GM12878 (cell line): ENCODE measurements at regions not wholly inside any gene's neighbourhood (a gene's known extent, or its start where the extent isn't known, plus 50 kb on each side); places are given as distances from the start of the nearest gene placed in this dataset.

Experiments
- ATAC-seq: fragments of 200-7000 bp; cut with Tn5 transposase; 3 replicates; pipeline ENCODE4 v1.9.1; 2020; ENCODE audit warnings: mild to moderate bottlenecking, moderate library complexity
- BruUV-seq: library from RNA; stranded (reverse); fragments of 400-500 nt; replicated peaks from 2 replicates; lab custom pipeline; 2021; lab: Mats Ljungman, UMichigan
- CTCF ChIA-PET: fragments of 300-600 bp; sonication (Branson Sonifier 250); formaldehyde crosslinking; extraction: SDS; loops from one replicate; lab custom pipeline; 2021; ENCODE audit warnings: inconsistent platforms; lab: Yijun Ruan, JAX
- POLR2A ChIA-PET: fragments of 350-600 bp; formaldehyde crosslinking; extraction: SDS; loops from one replicate; lab custom pipeline; 2021; ENCODE audit warnings: inconsistent platforms; lab: Charles Lee
- RAD21 ChIA-PET: fragments of 300-600 bp; sonication (Branson Sonifier 250); formaldehyde crosslinking; loops from one replicate; lab custom pipeline; 2023; ENCODE audit warnings: antibody characterized with exemption; ENCODE audit not compliant: unreplicated experiment; lab: Charles Lee
- SMC1A ChIA-PET: fragments of 300-600 bp; sonication (Branson Sonifier 250); formaldehyde crosslinking; loops from one replicate; lab custom pipeline; 2023; ENCODE audit not compliant: unreplicated experiment, uncharacterized antibody; lab: Charles Lee
- DNase-seq: peaks from one replicate; pipeline ENCODE4 v3.0.0-alpha.2; 2011; ENCODE audit warnings: low read depth, low spot score
- FAIRE-seq: peaks from 3 replicates; lab custom pipeline; 2011; peaks lifted over from hg19 to GRCh38; lab: Jason Lieb, UNC
- H2AFZ ChIP-seq: 2 replicates; pipeline ENCODE4 v1.6.0; 2011; ENCODE audit warnings: low read depth, low read length, control low read depth; ENCODE audit not compliant: control insufficient read depth
- H3K27ac ChIP-seq: 2 replicates; pipeline ENCODE4 v1.5.1; 2011; ENCODE audit warnings: control low read depth; ENCODE audit not compliant: control insufficient read depth, insufficient read depth
- H3K27me3 ChIP-seq, 2 experiments: replicated peaks in 1 of 2; 2 replicates each; pipeline versions ENCODE4 v1.6.0 to v1.6.1; 2011; ENCODE audit warnings: low read length in 1 of 2; ENCODE audit not compliant: control insufficient read depth in 2 of 2, insufficient read depth in 2 of 2
- H3K36me3 ChIP-seq, 2 experiments: 2 replicates each; pipeline ENCODE4 v1.5.1; 2011; ENCODE audit warnings: low read length in 1 of 2; ENCODE audit not compliant: control insufficient read depth in 2 of 2, insufficient read depth in 2 of 2
- H3K4me1 ChIP-seq: 2 replicates; pipeline ENCODE4 v1.6.1; 2011; ENCODE audit warnings: mild to moderate bottlenecking, low read length, moderate library complexity, mixed read lengths; ENCODE audit not compliant: control insufficient read depth, insufficient read depth
- H3K4me2 ChIP-seq: 2 replicates; pipeline ENCODE4 v1.6.0; 2011; ENCODE audit warnings: control low read depth; ENCODE audit not compliant: control insufficient read depth, insufficient read depth
- H3K4me3 ChIP-seq: fragments of 200-600 bp; sonication (generic); 2 replicates; pipeline ENCODE4 v1.5.1; 2016
- H3K79me2 ChIP-seq: 2 replicates; pipeline ENCODE4 v1.6.0; 2011; ENCODE audit warnings: low read length; ENCODE audit not compliant: control insufficient read depth, insufficient read depth
- H3K9ac ChIP-seq: 2 replicates; pipeline ENCODE4 v1.8.0; 2011; ENCODE audit warnings: low read length, control low read depth, mixed read lengths; ENCODE audit not compliant: control insufficient read depth, insufficient read depth
- H3K9me3 ChIP-seq: replicated peaks from 3 replicates; pipeline ENCODE4 v1.5.1; 2011; ENCODE audit warnings: mild to moderate bottlenecking, low read length; ENCODE audit not compliant: control insufficient read depth, insufficient read depth
- H4K20me1 ChIP-seq: 2 replicates; pipeline ENCODE4 v1.6.0; 2011; ENCODE audit not compliant: control insufficient read depth, insufficient read depth
- MEF2A ChIP-seq: IDR thresholded peaks from 2 replicates; pipeline ENCODE4 v1.6.1; 2011; ENCODE audit warnings: low read depth, mild to moderate bottlenecking, low read length, moderate library complexity; ENCODE audit not compliant: insufficient read depth
- RAD21 ChIP-seq: IDR thresholded peaks from 2 replicates; pipeline ENCODE4 v1.6.1; 2011; ENCODE audit warnings: mild to moderate bottlenecking, low read depth, low read length, moderate library complexity; ENCODE audit not compliant: insufficient read depth
- SMC3 ChIP-seq: IDR thresholded peaks from 2 replicates; pipeline ENCODE4 v1.6.1; 2011; ENCODE audit warnings: low read length, improper control_type of control experiment, borderline replicate concordance
- ZNF592 ChIP-seq: fragments of 450-650 bp; IDR thresholded peaks from 2 replicates; pipeline ENCODE4 v1.6.1; 2017; ENCODE audit warnings: mild to moderate bottlenecking, moderate library complexity
- WGBS: methylation state at CpG from one replicate; pipeline ENCODE4 v1.1.6; 2016; ENCODE audit warnings: low lambda C conversion rate; ENCODE audit not compliant: insufficient replicate concordance, insufficient coverage; ENCODE audit errors: missing lambda C conversion rate; 5-methylcytosine and 5-hydroxymethylcytosine counted together
- in situ Hi-C: fragments of 300-500 bp; cut with MboI; formaldehyde crosslinking; loops from 9 replicates; pipeline ENCODE4 v1.14.3; 2018; ENCODE audit warnings: mixed read lengths
- intact Hi-C: fragments of 100-400 bp; cut with micrococcal nuclease; formaldehyde crosslinking; loops from one replicate; pipeline ENCODE4 v1.14.2; 2022; ENCODE audit not compliant: unreplicated experiment
- TF ChIP-seq, protein P1 (sequence below): fragments of 450-650 bp; IDR thresholded peaks from 2 replicates; pipeline ENCODE4 v1.6.1; 2017; ENCODE audit warnings: mild to moderate bottlenecking, low read depth, inconsistent platforms; ENCODE audit not compliant: poor library complexity, severe bottlenecking
- TF ChIP-seq, protein P2 (sequence below), 3 experiments: IDR thresholded peaks in 2 of 3; conservative IDR thresholded peaks in 1 of 3; 2 replicates each; pipeline ENCODE4 v1.5.1; 2011; ENCODE audit warnings: low read depth in 3 of 3, low read length in 3 of 3, mild to moderate bottlenecking in 3 of 3, control low read depth in 2 of 3, moderate library complexity in 2 of 3, inconsistent platforms in 1 of 3, mixed read lengths in 1 of 3; ENCODE audit not compliant: control insufficient read depth in 2 of 3, insufficient read depth in 1 of 3; ENCODE audit errors: extremely low read depth in 1 of 3

DNA sequence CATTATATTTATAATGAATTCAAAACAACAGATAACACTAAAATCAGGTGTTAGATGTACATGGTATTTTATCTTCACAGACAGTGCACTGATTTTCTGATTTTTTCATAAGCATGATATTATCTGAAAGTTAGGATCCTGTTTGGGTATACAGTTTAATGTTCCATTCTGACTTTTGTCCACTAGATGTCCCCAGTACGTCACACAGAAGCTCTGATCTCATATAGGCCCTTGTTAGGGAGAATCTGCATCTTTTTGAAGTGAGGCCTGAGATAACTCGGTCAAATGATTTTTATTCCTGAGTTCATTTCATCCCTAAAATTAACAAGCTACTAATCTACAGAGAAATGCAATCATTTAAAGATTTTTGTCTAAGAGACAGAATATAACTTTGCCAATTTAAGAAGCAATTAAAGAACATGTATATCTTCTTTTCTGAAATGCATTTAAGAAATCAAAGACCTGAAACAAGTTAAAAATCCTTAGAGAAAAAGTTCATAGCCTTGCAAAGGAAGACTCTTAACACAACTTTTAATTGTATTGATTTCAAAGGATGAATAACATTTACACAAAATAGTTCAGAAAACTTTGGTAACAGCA, 72.0 kb upstream of the TES start:
- Histone ChIP-seq H4K20me1 (no peaks in the 10 kb centered on the region), H2AFZ (no peak overlapping the region), H3K27ac (no peak overlapping the region), H3K9ac (no peak overlapping the region), H3K4me1 (no peaks in the 10 kb centered on the region)
- CTCF ChIA-PET, result interaction anchor here (0.6 to 8.3 kb wide), 32 partner anchors 10 to 673 kb away, joined by 3 to 72 read pairs (median 4); no protein-coding TSS in a partner anchor
- ATAC-seq, result peak; percentile 99
- TF ChIP-seq SMC3, result peak; percentile 69; the same call in 1 of the 2 replicates
- no peak for TF ChIP-seq MEF2A
- TF ChIP-seq, protein P1, sequence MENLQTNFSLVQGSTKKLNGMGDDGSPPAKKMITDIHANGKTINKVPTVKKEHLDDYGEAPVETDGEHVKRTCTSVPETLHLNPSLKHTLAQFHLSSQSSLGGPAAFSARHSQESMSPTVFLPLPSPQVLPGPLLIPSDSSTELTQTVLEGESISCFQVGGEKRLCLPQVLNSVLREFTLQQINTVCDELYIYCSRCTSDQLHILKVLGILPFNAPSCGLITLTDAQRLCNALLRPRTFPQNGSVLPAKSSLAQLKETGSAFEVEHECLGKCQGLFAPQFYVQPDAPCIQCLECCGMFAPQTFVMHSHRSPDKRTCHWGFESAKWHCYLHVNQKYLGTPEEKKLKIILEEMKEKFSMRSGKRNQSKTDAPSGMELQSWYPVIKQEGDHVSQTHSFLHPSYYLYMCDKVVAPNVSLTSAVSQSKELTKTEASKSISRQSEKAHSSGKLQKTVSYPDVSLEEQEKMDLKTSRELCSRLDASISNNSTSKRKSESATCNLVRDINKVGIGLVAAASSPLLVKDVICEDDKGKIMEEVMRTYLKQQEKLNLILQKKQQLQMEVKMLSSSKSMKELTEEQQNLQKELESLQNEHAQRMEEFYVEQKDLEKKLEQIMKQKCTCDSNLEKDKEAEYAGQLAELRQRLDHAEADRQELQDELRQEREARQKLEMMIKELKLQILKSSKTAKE, result peak; percentile 39
- TF ChIP-seq ZNF592, result 0 out of 2 replicates have a peak, but pooled peaks have one; percentile 42
- TF ChIP-seq, protein P2, sequence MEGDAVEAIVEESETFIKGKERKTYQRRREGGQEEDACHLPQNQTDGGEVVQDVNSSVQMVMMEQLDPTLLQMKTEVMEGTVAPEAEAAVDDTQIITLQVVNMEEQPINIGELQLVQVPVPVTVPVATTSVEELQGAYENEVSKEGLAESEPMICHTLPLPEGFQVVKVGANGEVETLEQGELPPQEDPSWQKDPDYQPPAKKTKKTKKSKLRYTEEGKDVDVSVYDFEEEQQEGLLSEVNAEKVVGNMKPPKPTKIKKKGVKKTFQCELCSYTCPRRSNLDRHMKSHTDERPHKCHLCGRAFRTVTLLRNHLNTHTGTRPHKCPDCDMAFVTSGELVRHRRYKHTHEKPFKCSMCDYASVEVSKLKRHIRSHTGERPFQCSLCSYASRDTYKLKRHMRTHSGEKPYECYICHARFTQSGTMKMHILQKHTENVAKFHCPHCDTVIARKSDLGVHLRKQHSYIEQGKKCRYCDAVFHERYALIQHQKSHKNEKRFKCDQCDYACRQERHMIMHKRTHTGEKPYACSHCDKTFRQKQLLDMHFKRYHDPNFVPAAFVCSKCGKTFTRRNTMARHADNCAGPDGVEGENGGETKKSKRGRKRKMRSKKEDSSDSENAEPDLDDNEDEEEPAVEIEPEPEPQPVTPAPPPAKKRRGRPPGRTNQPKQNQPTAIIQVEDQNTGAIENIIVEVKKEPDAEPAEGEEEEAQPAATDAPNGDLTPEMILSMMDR (IDR thresholded peaks at IDR 0.05 in 2 of 3, conservative IDR thresholded peaks at IDR 0.05 in 1 of 3; ENCODE audit: control insufficient read depth in 2 of 3, extremely low read depth in 1 of 3, insufficient read depth in 1 of 3, low read depth in 3 of 3, low read length in 3 of 3), result peak; percentile 65 to 83 (median 71)
- peak; percentile 99 for TF ChIP-seq RAD21
- TF ChIP-seq, all 136 proteins: peak for 5
- Histone ChIP-seq H3K27me3 (no peaks in the 10 kb centered on the region), H3K9me3 (no peaks in the 10 kb centered on the region), H3K4me2 (no peak overlapping the region), H3K79me2 (no peaks in the 10 kb centered on the region), H3K4me3 (no peak overlapping the region), H3K36me3 (no peaks in the 10 kb centered on the region)
- no peak for DNase-seq
- WGBS, result 0% methylated on average over 2 of the region's 2 CpGs
- FAIRE-seq, result no peak
- SMC1A ChIA-PET, result interaction anchor here (0.7 to 2.9 kb wide), 16 partner anchors 12 to 1397 kb away, joined by 3 to 13 read pairs (median 4); no protein-coding TSS in a partner anchor
- no TSS peak for BruUV-seq
- intact Hi-C loops, result loop anchor here (1.0 to 10.0 kb wide), 3 partner anchors 34 to 446 kb away; no protein-coding TSS in a partner anchor
- in situ Hi-C loops, result loop anchor here (5.0 kb wide), 1 partner anchor 99 kb away; no protein-coding TSS in a partner anchor
- POLR2A ChIA-PET, result no interaction called here
- RAD21 ChIA-PET, result interaction anchor here (0.9 to 2.5 kb wide), 11 partner anchors 22 to 453 kb away, joined by 3 to 23 read pairs (median 7); no protein-coding TSS in a partner anchor
